ENCODE measurements at regions not wholly inside any gene's neighbourhood (a gene's known extent, or its start where the extent isn't known, plus 50 kb on each side); places are given as distances from the start of the nearest gene placed in this dataset.

DNA sequence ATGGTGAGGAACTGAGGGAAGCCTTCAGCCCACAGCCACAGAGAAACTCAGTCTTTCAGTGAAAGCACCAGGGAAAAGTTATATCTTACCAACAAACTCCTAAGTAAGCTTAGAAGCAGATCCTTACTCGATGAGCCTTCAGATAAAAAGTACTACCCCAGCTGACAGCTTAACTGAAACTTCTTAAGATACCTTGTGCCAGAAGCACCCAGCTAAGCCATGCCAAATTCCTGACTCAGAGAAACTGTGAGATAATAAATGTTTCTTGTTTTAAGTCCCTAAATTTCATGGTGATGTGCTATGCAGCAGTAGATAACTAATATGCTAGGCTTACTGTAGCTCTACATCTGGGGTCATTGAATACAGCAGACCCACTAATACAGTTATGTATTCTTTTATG is 2025.0 kb downstream of the LRRC4C start:
- no peak for DNase-seq (ENCODE audit: low read depth)
- no peak overlapping the region for H3K4me3 ChIP-seq (ENCODE audit: low read depth, low read length)
- TF ChIP-seq, protein P1, sequence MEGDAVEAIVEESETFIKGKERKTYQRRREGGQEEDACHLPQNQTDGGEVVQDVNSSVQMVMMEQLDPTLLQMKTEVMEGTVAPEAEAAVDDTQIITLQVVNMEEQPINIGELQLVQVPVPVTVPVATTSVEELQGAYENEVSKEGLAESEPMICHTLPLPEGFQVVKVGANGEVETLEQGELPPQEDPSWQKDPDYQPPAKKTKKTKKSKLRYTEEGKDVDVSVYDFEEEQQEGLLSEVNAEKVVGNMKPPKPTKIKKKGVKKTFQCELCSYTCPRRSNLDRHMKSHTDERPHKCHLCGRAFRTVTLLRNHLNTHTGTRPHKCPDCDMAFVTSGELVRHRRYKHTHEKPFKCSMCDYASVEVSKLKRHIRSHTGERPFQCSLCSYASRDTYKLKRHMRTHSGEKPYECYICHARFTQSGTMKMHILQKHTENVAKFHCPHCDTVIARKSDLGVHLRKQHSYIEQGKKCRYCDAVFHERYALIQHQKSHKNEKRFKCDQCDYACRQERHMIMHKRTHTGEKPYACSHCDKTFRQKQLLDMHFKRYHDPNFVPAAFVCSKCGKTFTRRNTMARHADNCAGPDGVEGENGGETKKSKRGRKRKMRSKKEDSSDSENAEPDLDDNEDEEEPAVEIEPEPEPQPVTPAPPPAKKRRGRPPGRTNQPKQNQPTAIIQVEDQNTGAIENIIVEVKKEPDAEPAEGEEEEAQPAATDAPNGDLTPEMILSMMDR (conservative IDR thresholded peaks at IDR 0.05; ENCODE audit: low read depth, low read length) = no peak

GRCh38 chr11:39432929-39433328 is 2026.5 kb downstream of the LRRC4C start:
- DNase-seq (ENCODE audit: low read depth) = no peak
- H3K4me3 ChIP-seq (ENCODE audit: low read depth, low read length) = no peak overlapping the region
- TF ChIP-seq, protein P1 (conservative IDR thresholded peaks at IDR 0.05; ENCODE audit: low read depth, low read length) = no peak

DNA sequence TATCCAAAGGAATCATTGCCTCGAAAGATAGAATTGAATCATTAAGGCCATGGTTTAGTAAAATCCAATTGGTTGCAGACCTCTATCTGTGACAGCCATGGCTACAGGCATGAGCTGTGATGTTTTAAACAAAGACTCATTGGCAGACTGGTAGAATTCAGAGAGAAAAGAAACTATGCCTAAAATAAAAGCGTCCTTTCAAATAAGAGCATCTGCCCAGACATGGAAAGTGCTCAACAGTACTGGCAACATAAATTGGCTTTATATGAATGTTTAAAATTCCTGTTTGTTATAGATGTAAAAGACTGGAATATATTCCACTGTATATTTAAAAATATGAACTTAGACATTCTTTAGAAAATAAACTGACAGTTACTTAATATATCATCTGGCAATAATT is 2034.2 kb downstream of the LRRC4C start:
- DNase-seq (ENCODE audit: low read depth) = no peak
- TF ChIP-seq, protein P1 (conservative IDR thresholded peaks at IDR 0.05; ENCODE audit: low read depth, low read length) = no peak
- no peak overlapping the region for H3K4me3 ChIP-seq (ENCODE audit: low read depth, low read length)

- DNase-seq (ENCODE audit: low read depth) = no peak
- no peak overlapping the region for H3K4me3 ChIP-seq (ENCODE audit: low read depth, low read length)
- TF ChIP-seq, protein P1 (conservative IDR thresholded peaks at IDR 0.05; ENCODE audit: low read depth, low read length) = no peak
Observed at GRCh38 chr11:39412117-39412516, 2047.3 kb downstream of the LRRC4C start.

DNA sequence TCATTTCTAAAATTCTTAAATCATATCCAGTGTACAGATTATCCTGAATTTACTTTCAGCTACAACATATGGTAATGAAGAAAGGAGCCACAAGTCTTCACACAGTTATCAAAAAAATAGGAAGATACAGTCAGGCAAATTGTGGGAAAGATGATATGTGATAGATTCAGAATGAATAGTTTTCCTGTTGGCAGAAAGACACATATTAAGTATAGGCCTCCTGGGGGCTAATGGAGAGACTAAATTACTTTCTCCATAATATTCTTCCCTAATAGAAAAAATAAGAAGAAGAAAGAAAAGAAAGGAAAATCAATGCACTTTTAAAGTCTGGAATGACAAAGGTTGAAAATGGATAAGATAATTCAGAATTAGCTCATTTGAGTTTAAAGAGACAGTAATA is 2073.5 kb downstream of the LRRC4C start:
- TF ChIP-seq, protein P1 (conservative IDR thresholded peaks at IDR 0.05; ENCODE audit: low read depth, low read length) = no peak
- DNase-seq (ENCODE audit: low read depth) = no peak
- no peak overlapping the region for H3K4me3 ChIP-seq (ENCODE audit: low read depth, low read length)

GRCh38 chr11:39374963-39375698 is 2084.3 kb downstream of the LRRC4C start:
- no peak overlapping the region for H3K4me3 ChIP-seq (ENCODE audit: low read depth, low read length)
- DNase-seq (ENCODE audit: low read depth) = no peak
- TF ChIP-seq, protein P1 (conservative IDR thresholded peaks at IDR 0.05; ENCODE audit: low read depth, low read length) = peak; percentile 60

GRCh38 chr11:39367534-39367933 is 2091.9 kb downstream of the LRRC4C start:
- DNase-seq (ENCODE audit: low read depth) = no peak
- no peak overlapping the region for H3K4me3 ChIP-seq (ENCODE audit: low read depth, low read length)
- TF ChIP-seq, protein P1 (conservative IDR thresholded peaks at IDR 0.05; ENCODE audit: low read depth, low read length) = no peak
